ENCODE measurements at regions not wholly inside any gene's neighbourhood (a gene's known extent, or its start where the extent isn't known, plus 50 kb on each side); places are given as distances from the start of the nearest gene placed in this dataset.

- TF ChIP-seq CTCF (IDR thresholded peaks at IDR 0.05; ENCODE audit: low read length) (no peak), EZH2 (IDR thresholded peaks at IDR 0.05; ENCODE audit: borderline replicate concordance, low read length) (no peak)
These were observed 245.4 kb downstream of the ANKRD60 start for GRCh38 chr20:57983082-57983481.

All from OCI-LY1 (cell line).